WTC11 (cell line): ENCODE measurements at regions not wholly inside any gene's neighbourhood (a gene's known extent, or its start where the extent isn't known, plus 50 kb on each side); places are given as distances from the start of the nearest gene placed in this dataset.

Source experiments
- AFF4 ChIP-seq: sonication (generic); formaldehyde crosslinking; IDR thresholded peaks from 2 replicates; pipeline ENCODE4 v1.8.1; 2023; ENCODE audit warnings: mild to moderate bottlenecking, missing genetic modification reagents, borderline replicate concordance
- GABPB1 ChIP-seq: sonication (generic); formaldehyde crosslinking; IDR thresholded peaks from 2 replicates; pipeline ENCODE4 v1.8.1; 2023; ENCODE audit warnings: mild to moderate bottlenecking, missing genetic modification reagents
- MXD4 ChIP-seq: fragments of 250-450 bp; sonication (Bioruptor Pico); IDR thresholded peaks from 2 replicates; pipeline ENCODE4 v1.8.0; 2021; ENCODE audit warnings: mild to moderate bottlenecking, moderate library complexity, borderline replicate concordance
- ZNF138 ChIP-seq: sonication (generic); formaldehyde crosslinking; conservative IDR thresholded peaks from 2 replicates; pipeline ENCODE4 v1.8.1; 2022; ENCODE audit warnings: mild to moderate bottlenecking, moderate library complexity, missing genetic modification reagents
- TF ChIP-seq, protein P1 (sequence below): sonication (generic); formaldehyde crosslinking; IDR thresholded peaks from 2 replicates; pipeline ENCODE4 v1.8.0; 2023; ENCODE audit warnings: mild to moderate bottlenecking, missing genetic modification reagents
- TF ChIP-seq, protein P2 (sequence below): fragments of 200-600 bp; IDR thresholded peaks from 2 replicates; pipeline ENCODE4 v1.8.0; 2022; ENCODE audit warnings: antibody characterized with exemption

- TF ChIP-seq ZNF138 (CRISPR knock-in tag) (no peak), GABPB1 (no peak), AFF4 (CRISPR knock-in tag) (no peak), MXD4 (CRISPR knock-in tag) (no peak)
- TF ChIP-seq, protein P1, sequence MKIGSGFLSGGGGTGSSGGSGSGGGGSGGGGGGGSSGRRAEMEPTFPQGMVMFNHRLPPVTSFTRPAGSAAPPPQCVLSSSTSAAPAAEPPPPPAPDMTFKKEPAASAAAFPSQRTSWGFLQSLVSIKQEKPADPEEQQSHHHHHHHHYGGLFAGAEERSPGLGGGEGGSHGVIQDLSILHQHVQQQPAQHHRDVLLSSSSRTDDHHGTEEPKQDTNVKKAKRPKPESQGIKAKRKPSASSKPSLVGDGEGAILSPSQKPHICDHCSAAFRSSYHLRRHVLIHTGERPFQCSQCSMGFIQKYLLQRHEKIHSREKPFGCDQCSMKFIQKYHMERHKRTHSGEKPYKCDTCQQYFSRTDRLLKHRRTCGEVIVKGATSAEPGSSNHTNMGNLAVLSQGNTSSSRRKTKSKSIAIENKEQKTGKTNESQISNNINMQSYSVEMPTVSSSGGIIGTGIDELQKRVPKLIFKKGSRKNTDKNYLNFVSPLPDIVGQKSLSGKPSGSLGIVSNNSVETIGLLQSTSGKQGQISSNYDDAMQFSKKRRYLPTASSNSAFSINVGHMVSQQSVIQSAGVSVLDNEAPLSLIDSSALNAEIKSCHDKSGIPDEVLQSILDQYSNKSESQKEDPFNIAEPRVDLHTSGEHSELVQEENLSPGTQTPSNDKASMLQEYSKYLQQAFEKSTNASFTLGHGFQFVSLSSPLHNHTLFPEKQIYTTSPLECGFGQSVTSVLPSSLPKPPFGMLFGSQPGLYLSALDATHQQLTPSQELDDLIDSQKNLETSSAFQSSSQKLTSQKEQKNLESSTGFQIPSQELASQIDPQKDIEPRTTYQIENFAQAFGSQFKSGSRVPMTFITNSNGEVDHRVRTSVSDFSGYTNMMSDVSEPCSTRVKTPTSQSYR (CRISPR knock-in tag), result no peak
- TF ChIP-seq, protein P2, sequence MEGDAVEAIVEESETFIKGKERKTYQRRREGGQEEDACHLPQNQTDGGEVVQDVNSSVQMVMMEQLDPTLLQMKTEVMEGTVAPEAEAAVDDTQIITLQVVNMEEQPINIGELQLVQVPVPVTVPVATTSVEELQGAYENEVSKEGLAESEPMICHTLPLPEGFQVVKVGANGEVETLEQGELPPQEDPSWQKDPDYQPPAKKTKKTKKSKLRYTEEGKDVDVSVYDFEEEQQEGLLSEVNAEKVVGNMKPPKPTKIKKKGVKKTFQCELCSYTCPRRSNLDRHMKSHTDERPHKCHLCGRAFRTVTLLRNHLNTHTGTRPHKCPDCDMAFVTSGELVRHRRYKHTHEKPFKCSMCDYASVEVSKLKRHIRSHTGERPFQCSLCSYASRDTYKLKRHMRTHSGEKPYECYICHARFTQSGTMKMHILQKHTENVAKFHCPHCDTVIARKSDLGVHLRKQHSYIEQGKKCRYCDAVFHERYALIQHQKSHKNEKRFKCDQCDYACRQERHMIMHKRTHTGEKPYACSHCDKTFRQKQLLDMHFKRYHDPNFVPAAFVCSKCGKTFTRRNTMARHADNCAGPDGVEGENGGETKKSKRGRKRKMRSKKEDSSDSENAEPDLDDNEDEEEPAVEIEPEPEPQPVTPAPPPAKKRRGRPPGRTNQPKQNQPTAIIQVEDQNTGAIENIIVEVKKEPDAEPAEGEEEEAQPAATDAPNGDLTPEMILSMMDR, result no peak
Measured at GRCh38 chr3:116930786-116931185, 221.2 kb downstream of the TUSC7 start.
